Right atrium auricular region (tissue), 2 donors: ENCODE measurements at regions not wholly inside any gene's neighbourhood (a gene's known extent, or its start where the extent isn't known, plus 50 kb on each side); places are given as distances from the start of the nearest gene placed in this dataset.

ENCODE experiments used
- DNase-seq: peaks from one replicate; pipeline ENCODE4 v3.0.0-alpha.2; 2019; ENCODE audit warnings: low spot score
- H3K27ac ChIP-seq, 2 donors: fragments of 200-600 bp; sonication (generic); 1 replicate in 1 of 2; 2 replicates in 1 of 2; pipeline ENCODE4 v1.5.1; 2016 to 2019
- H3K27me3 ChIP-seq, 2 donors: fragments of 200-600 bp; sonication (generic); one replicate each; pipeline versions ENCODE4 v1.5.1 to v1.6.0; 2017 to 2019
- H3K36me3 ChIP-seq: fragments of 200-600 bp; sonication (generic); one replicate; pipeline ENCODE4 v1.5.1; 2016
- H3K4me1 ChIP-seq, 2 donors: fragments of 200-600 bp; sonication (generic); one replicate each; pipeline versions ENCODE4 v1.5.1 to v1.6.0; 2017 to 2019
- H3K4me3 ChIP-seq, 2 donors: fragments of 200-600 bp; sonication (generic); 1 replicate in 1 of 2; 2 replicates in 1 of 2; pipeline ENCODE4 v1.5.1; 2017 to 2019; ENCODE audit warnings: mild to moderate bottlenecking in 1 of 2, moderate library complexity in 1 of 2
- H3K9me3 ChIP-seq, 2 donors: fragments of 200-600 bp; sonication (generic); one replicate each; pipeline ENCODE4 v1.5.1; 2019
- CTCF ChIP-seq, 2 donors: fragments of 200-600 bp; sonication (generic); IDR thresholded peaks; one replicate each; pipeline ENCODE4 v1.5.1; 2019; ENCODE audit warnings: antibody characterized with exemption in 2 of 2

- DNase-seq, result no peak
- H3K9me3 ChIP-seq, result no peaks in the 10 kb centered on the region
- H3K27me3 ChIP-seq, result no peaks in the 10 kb centered on the region
- H3K36me3 ChIP-seq, result no peaks in the 10 kb centered on the region
- TF ChIP-seq CTCF (IDR thresholded peaks at IDR 0.05), result no peak
- peak overlapping the region in 1 of 2 donors; percentile 85 for H3K27ac ChIP-seq
- H3K4me1 ChIP-seq, result peaks cover 0 to 45% of the 10 kb centered on the region in 2 donors
- H3K4me3 ChIP-seq, result no peak overlapping the region
Measured at GRCh38 chr9:89992326-89993198, 387.8 kb downstream of the GADD45G start.

- no peak for TF ChIP-seq CTCF (IDR thresholded peaks at IDR 0.05)
- Histone ChIP-seq H3K4me1 (peaks cover 0 to 45% of the 10 kb centered on the region in 2 donors), H3K27me3 (no peaks in the 10 kb centered on the region), H3K27ac (peak overlapping the region; percentile 51 to 85), H3K9me3 (no peaks in the 10 kb centered on the region), H3K36me3 (no peaks in the 10 kb centered on the region), H3K4me3 (no peak overlapping the region)
- DNase-seq, result peak; percentile 72
Measured at GRCh38 chr9:89993678-89994630, 389.1 kb downstream of the GADD45G start.

GRCh38 chr9:89994988-89995613 lies 390.3 kb downstream of the GADD45G start:
- H3K36me3 ChIP-seq, result no peaks in the 10 kb centered on the region
- H3K27ac ChIP-seq, result peak overlapping the region; percentile 51 to 85
- no peaks in the 10 kb centered on the region for H3K27me3 ChIP-seq
- DNase-seq, result no peak
- TF ChIP-seq CTCF (IDR thresholded peaks at IDR 0.05), result no peak
- H3K4me3 ChIP-seq, result no peak overlapping the region
- no peaks in the 10 kb centered on the region for H3K9me3 ChIP-seq
- peaks cover 0 to 55% of the 10 kb centered on the region in 2 donors for H3K4me1 ChIP-seq

GRCh38 chr9:89996116-89996515 lies 391.3 kb downstream of the GADD45G start:
- no peak for TF ChIP-seq CTCF (IDR thresholded peaks at IDR 0.05)
- no peak overlapping the region for H3K4me3 ChIP-seq
- no peaks in the 10 kb centered on the region for H3K36me3 ChIP-seq
- no peaks in the 10 kb centered on the region for H3K9me3 ChIP-seq
- peak overlapping the region; percentile 51 to 85 for H3K27ac ChIP-seq
- DNase-seq, result no peak
- no peaks in the 10 kb centered on the region for H3K27me3 ChIP-seq
- H3K4me1 ChIP-seq, result peaks cover 0 to 65% of the 10 kb centered on the region in 2 donors

- peak overlapping the region in 1 of 2 donors; percentile 85 for H3K27ac ChIP-seq
- no peaks in the 10 kb centered on the region for H3K27me3 ChIP-seq
- peaks cover 0 to 70% of the 10 kb centered on the region in 2 donors for H3K4me1 ChIP-seq
- no peaks in the 10 kb centered on the region for H3K36me3 ChIP-seq
- H3K9me3 ChIP-seq, result no peaks in the 10 kb centered on the region
- H3K4me3 ChIP-seq, result no peak overlapping the region
- no peak for TF ChIP-seq CTCF (IDR thresholded peaks at IDR 0.05)
- DNase-seq, result no peak
Measured at GRCh38 chr9:89996773-89997172, 392.0 kb downstream of the GADD45G start.
